Activated CD4-positive, CD25-positive, alpha-beta regulatory T cell treated with anti-CD3 and anti-CD28 coated beads, Interleukin-2, amount 50 U/mL, for 24 hours (primary cell): ENCODE measurements at regions not wholly inside any gene's neighbourhood (a gene's known extent, or its start where the extent isn't known, plus 50 kb on each side); places are given as distances from the start of the nearest gene placed in this dataset.

ENCODE experiments used
- ATAC-seq, 2 donors: fragments of 150-1000 bp; cut with Tn5 transposase; one replicate each; pipeline ENCODE4 v1.10.0; 2021; ENCODE audit warnings: mild to moderate bottlenecking in 1 of 2, moderate library complexity in 1 of 2

DNA sequence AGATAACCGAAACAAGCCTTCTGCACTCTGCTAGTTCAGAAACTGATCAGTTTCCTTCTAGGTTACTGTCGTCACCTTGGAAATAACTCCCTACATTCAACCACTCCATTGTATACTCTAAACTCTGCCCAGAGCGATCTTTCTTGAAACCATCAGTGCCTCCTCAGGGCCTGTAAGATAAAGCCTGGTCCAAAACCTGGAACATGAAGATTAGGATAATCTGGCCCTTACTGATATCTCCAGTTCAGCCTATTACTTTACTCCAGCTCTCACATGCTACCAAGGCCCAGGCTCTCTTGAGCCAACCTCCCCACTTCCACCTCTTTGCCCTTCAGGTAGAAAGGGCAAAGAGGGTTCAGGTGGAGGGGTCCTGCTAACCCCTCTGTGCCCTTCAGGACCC, 125.3 kb upstream of the RXFP2 start:
- ATAC-seq: no peak

GRCh38 chr13:31614704-31615103, 124.6 kb upstream of the RXFP2 start:
- ATAC-seq: no peak

- no peak for ATAC-seq
Measured at GRCh38 chr13:31625115-31625514, 114.2 kb upstream of the RXFP2 start.

DNA sequence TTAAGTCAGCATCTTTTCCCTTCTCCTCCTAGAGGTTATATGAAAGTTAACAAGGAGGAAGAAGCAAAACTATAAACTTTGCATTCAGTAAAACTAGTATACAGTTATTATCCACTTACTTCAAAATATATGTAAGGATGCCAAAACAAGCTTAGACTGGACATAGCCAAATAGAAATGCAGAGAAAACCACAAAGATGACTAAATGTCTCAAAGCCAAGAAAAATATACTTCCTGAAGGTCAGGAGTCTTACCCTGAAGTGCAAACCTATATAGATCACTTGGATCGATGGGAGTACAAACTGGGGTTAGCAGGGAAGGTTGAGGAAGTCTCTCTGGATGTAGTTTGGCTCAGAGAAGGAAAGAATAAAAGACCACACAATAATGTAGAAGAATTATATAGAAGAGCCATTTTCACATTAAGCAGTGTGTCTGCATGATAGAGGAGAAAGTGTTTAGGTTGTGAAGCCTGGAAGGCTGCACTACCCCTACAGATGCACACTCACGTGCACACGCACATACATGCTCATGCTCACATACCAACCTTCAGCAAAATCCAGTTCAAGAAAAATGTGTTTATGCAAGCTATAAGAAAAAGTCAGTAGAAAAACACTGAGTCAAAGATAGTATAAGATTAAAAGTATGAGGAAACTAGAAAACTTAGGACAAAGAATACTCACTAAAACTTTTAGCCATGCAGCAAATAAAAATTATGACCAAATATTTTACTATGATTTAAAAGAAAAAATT, 112.1 kb upstream of the RXFP2 start:
- no peak for ATAC-seq

DNA sequence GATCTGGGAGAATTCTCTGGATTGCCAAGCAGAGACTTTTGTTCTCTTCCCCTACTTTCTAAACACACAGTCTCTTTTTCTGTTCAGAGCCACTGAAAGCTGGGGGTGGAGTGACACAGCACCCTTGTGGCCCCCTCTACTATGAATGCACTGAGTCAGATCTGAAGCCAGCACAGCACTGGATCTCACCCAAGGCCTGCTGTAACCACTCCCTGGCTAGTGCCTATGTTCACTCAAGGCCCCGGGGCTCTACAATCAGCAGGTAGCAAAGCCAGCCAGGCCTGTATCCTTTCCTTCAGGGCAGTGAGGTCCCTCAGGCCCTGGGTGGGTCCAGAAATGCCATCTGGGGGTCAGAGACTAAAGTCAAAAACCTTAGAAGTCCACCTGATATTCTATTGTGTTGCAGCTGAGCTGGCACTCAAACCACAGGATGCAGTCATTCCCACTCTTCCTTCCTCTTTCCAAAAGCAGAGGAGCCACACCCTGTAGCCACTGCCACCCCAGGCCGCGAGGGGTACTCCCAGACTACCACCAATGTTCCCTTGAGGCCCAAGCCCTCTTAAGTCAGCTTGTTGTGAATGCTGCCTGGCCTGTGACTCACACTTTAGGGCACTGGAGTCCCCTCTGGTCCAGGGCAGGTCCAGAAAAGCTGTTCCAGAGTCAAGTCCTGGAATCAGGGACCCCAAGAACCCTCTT, 110.1 kb upstream of the RXFP2 start:
- ATAC-seq: no peak

DNA sequence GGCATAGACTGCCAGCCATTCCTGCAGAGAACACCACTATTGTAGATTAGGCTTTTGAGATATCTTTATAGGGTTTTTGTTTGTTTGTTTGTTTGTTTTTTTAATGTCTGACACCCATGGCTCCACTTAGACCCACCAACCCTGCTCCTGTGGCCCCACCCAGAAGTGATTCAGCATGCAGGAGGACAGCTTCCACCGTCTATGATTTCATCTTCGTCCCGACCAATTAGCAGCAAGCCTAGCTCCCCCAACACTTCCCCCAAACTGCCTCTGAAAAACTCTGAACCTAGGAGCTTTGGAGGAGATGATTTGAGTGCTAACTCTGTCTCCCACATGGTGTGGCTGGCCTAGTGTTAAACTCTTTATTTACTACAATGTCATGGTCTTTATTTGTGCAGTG, 108.3 kb upstream of the RXFP2 start:
- ATAC-seq: no peak

DNA sequence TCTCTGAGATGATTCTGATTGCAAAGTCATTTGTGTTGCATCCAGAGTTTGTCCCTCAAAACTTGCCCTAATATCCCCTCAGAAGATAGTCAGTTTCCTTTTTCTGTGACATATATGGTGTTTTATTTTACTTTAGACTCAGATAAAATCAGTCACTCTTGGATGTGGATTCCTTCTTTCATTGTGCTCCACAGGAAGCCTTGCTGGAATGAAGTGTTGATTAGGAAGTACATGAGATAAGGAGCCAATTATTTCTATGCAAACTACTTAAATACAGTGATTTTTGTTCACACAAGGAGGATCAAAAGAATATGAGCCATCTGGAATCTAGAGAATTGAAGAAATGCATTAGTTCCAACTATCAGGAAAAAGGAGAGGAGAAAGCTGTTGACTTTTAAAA, 107.6 kb upstream of the RXFP2 start:
- ATAC-seq: no peak

- ATAC-seq: no peak
Measured at GRCh38 chr13:31638577-31638976, 100.7 kb upstream of the RXFP2 start.

GRCh38 chr13:31639443-31640163, 99.7 kb upstream of the RXFP2 start:
- no peak for ATAC-seq

DNA sequence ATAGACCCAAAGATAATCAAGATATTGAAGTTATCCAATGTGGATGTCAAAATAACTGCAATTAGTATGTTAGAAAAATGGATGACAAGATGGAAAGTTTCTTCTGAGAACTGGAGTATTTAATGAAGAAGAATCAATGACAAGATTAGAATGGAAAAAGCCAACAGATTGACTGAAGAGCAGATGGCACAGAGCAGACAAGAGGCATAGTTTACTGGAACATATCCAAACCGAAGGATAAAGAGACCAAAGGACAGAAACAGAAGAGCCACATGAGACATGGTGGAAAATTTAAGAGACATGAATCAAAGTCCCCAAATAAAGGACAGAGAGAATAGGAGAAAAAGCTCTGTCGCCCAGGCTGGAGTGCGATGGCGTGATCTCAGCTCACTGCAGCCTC, 89.6 kb upstream of the RXFP2 start:
- ATAC-seq: no peak

GRCh38 chr13:31653730-31654129, 85.6 kb upstream of the RXFP2 start:
- ATAC-seq: no peak

- ATAC-seq: no peak
Measured at GRCh38 chr13:31663880-31664585, 75.3 kb upstream of the RXFP2 start.

DNA sequence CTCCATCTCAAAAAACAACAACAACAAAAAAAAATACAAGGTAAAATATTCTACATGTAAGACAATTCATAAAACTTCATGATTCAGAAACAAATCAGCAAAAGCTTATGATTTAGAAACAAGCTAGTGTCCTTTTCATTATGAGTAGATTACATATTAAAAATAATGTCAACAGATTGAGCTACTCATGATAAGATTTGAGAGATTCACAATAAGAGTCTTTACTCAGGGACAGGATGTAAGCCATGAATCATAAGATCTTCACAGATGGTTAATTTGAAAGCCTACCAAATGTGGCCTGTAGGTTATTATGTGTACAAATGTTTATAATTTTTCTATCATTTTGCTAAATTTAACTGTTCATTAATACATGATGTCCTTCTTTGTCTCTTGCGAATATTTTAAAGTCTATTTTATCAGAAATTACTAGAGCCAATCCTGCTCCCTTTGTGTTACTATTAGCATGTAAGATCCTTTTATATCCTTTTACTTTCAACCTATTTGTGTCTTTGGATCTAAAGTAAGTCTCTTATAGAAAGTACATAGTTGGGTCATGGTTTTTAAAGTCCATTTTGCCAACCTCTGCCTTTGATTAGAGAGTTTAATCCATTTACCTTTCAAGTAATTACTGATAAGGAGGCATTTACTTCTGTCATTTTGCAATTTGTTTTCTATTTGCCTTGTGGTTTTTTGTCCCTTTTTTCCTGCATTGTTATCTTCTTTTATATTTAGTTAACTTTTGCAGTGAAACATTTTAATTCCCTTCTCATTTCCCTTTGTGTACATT, 68.3 kb upstream of the RXFP2 start:
- ATAC-seq: no peak

- no peak for ATAC-seq
Measured at GRCh38 chr13:31674051-31674450, 65.3 kb upstream of the RXFP2 start.

DNA sequence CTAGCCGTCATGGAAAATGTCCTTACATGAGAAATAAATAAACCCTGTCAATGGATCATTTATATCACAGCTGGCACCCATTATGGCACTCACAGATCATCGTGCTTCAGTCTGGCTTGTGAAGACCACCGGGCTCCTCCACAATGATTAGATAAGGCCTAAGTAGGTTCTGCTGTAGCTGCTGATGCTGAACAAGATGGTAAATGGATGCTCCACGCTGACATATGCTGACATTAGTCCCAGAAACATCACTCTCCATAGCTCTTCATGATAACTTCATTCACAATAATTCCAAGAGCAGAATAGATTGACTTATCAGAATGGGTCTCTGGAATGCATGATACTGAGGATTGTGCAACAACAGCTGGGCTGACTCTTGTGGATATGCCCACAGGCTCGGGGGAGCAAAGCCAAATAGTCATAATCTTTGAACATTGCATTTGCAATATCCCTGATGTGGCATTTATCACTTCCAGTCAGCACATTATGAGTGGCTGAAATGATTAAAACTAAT, 63.8 kb upstream of the RXFP2 start:
- no peak for ATAC-seq

DNA sequence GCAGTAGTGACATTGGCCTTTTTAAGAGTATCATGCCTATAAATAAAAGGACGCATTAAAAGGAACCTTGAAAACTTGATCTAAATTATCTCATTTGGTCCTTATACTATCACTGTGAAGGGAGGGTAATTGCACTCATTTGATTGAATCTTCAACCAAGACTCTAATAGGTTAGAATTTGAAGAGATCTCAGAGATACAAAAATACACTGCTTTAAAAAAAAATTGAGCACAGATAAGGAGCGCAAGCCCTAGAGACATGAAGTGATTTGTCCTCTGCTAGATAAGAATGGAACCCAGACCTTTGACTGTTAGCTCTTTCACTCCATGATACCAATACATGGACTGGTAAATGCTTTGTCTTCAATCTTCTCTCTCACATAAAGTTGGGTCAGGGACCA, 58.2 kb upstream of the RXFP2 start:
- no peak for ATAC-seq

- ATAC-seq: no peak
Measured at GRCh38 chr13:31684466-31684865, 54.9 kb upstream of the RXFP2 start.

- ATAC-seq: no peak
Measured at GRCh38 chr13:31686670-31687425, 52.5 kb upstream of the RXFP2 start.
